A549 (cell line): ENCODE measurements at regions not wholly inside any gene's neighbourhood (a gene's known extent, or its start where the extent isn't known, plus 50 kb on each side); places are given as distances from the start of the nearest gene placed in this dataset.

ENCODE experiments used
- HES2 ChIP-seq: fragments of >200 bp; sonication (Bioruptor Twin); formaldehyde crosslinking; IDR thresholded peaks from 2 replicates; pipeline ENCODE4 v1.6.1; 2016
- KDM5A ChIP-seq: fragments of 200-600 bp; sonication (generic); IDR thresholded peaks from 2 replicates; pipeline ENCODE4 v1.6.1; 2016; ENCODE audit warnings: antibody characterized with exemption, mild to moderate bottlenecking
- PBX3 ChIP-seq: IDR thresholded peaks from 2 replicates; pipeline ENCODE4 v1.6.1; 2012
- SREBF2 ChIP-seq: fragments of 450-650 bp; IDR thresholded peaks from 2 replicates; pipeline ENCODE4 v1.6.1; 2014; ENCODE audit warnings: mild to moderate bottlenecking, moderate library complexity
- USF2 ChIP-seq: fragments of 450-650 bp; IDR thresholded peaks from 2 replicates; pipeline ENCODE4 v1.6.1; 2014; ENCODE audit warnings: antibody characterized with exemption

- no peak for TF ChIP-seq HES2
- TF ChIP-seq USF2 = no peak
- TF ChIP-seq PBX3 = no peak
- no peak for TF ChIP-seq KDM5A
- no peak for TF ChIP-seq SREBF2
Measured at GRCh38 chr16:50940275-50940854, 198.5 kb downstream of the CYLD start.
